PC-3 (cell line): ENCODE measurements at regions not wholly inside any gene's neighbourhood (a gene's known extent, or its start where the extent isn't known, plus 50 kb on each side); places are given as distances from the start of the nearest gene placed in this dataset.
A peak's percentile ranks its signal among the peaks of the same experiment; 100 is the strongest.

Source experiments
- ATAC-seq: fragments of 200-7000 bp; cut with Tn5 transposase; 2 replicates; pipeline ENCODE4 v1.9.1; 2020; ENCODE audit warnings: mild to moderate bottlenecking, moderate library complexity
- BruUV-seq: library from RNA; stranded (reverse); fragments of 400-500 nt; replicated peaks from 2 replicates; lab custom pipeline; 2021; lab: Mats Ljungman, UMichigan
- CTCF ChIA-PET: fragments of 300-600 bp; sonication (Branson Sonifier 250); formaldehyde crosslinking; loops from one replicate; lab custom pipeline; 2022; ENCODE audit warnings: antibody characterized with exemption; lab: Charles Lee
- POLR2A ChIA-PET: fragments of 300-600 bp; sonication (Branson Sonifier 250); formaldehyde crosslinking; loops from one replicate; lab custom pipeline; 2022; ENCODE audit warnings: antibody characterized with exemption; ENCODE audit not compliant: unreplicated experiment; lab: Charles Lee
- DNase-seq: peaks from one replicate; pipeline ENCODE4 v3.0.0-alpha.2; 2015
- H2AFZ ChIP-seq: fragments of 300-600 bp; sonication (generic); 2 replicates; pipeline ENCODE4 v1.6.0; 2016; ENCODE audit warnings: antibody characterized with exemption, low read length
- H3F3A ChIP-seq: fragments of 300-600 bp; sonication (generic); one replicate; pipeline ENCODE4 v1.6.0; 2017; ENCODE audit warnings: antibody characterized with exemption, low read length, control low read depth, mild to moderate bottlenecking; ENCODE audit not compliant: unreplicated experiment
- H3K27ac ChIP-seq: fragments of 300-600 bp; sonication (generic); 2 replicates; pipeline ENCODE4 v1.5.1; 2016; ENCODE audit warnings: mild to moderate bottlenecking, low read length
- H3K27me3 ChIP-seq: fragments of 300-600 bp; sonication (generic); 2 replicates; pipeline ENCODE4 v1.6.1; 2016; ENCODE audit warnings: low read length, mixed read lengths
- H3K36me3 ChIP-seq: fragments of 300-600 bp; sonication (generic); 2 replicates; pipeline ENCODE4 v1.6.1; 2016; ENCODE audit warnings: low read depth, mixed run types, low read length, mixed read lengths
- H3K4me1 ChIP-seq: fragments of 300-600 bp; sonication (generic); 2 replicates; pipeline ENCODE4 v1.5.1; 2016; ENCODE audit warnings: low read length; ENCODE audit not compliant: insufficient read depth
- H3K4me2 ChIP-seq: fragments of 300-600 bp; sonication (generic); 2 replicates; pipeline ENCODE4 v1.6.0; 2016; ENCODE audit warnings: low read length
- H3K4me3 ChIP-seq: fragments of 300-600 bp; sonication (generic); 2 replicates; pipeline ENCODE4 v1.5.1; 2016; ENCODE audit warnings: mild to moderate bottlenecking, low read length, mixed read lengths
- H3K79me2 ChIP-seq: fragments of 300-600 bp; sonication (generic); 2 replicates; pipeline ENCODE4 v1.6.1; 2017; ENCODE audit warnings: low read length, mixed read lengths
- H3K9ac ChIP-seq: fragments of 300-600 bp; sonication (generic); 2 replicates; pipeline ENCODE4 v1.6.0; 2016; ENCODE audit warnings: mild to moderate bottlenecking, low read length
- H3K9me2 ChIP-seq: fragments of 300-600 bp; sonication (generic); replicated peaks from 2 replicates; pipeline ENCODE4 v1.6.1; 2016; ENCODE audit warnings: mixed run types, low read length, mixed read lengths
- H3K9me3 ChIP-seq: fragments of 300-600 bp; sonication (generic); 2 replicates; pipeline ENCODE4 v1.6.1; 2016; ENCODE audit warnings: low read length, mixed read lengths
- H4K20me1 ChIP-seq: fragments of 300-600 bp; sonication (generic); 2 replicates; pipeline ENCODE4 v1.6.1; 2016; ENCODE audit warnings: low read length, mixed read lengths
- EZH2 ChIP-seq: fragments of 300-600 bp; sonication (generic); IDR thresholded peaks from one replicate; pipeline ENCODE4 v1.6.1; 2017; ENCODE audit warnings: antibody characterized with exemption, mild to moderate bottlenecking, low read length; ENCODE audit not compliant: unreplicated experiment
- EZH2phosphoT487 ChIP-seq: fragments of 300-600 bp; sonication (generic); IDR thresholded peaks from 2 replicates; pipeline ENCODE4 v1.6.1; 2018; ENCODE audit warnings: mild to moderate bottlenecking, antibody characterized with exemption, low read length, borderline replicate concordance
- intact Hi-C: fragments of 100-400 bp; cut with micrococcal nuclease; formaldehyde crosslinking; loops from 2 replicates; pipeline ENCODE4 v1.9.0; 2023
- TF ChIP-seq, protein P1 (sequence below): fragments of 300-600 bp; sonication (generic); conservative IDR thresholded peaks from 2 replicates; pipeline ENCODE4 v1.5.1; 2017; ENCODE audit warnings: antibody characterized with exemption, low read depth, mild to moderate bottlenecking, low read length

DNA sequence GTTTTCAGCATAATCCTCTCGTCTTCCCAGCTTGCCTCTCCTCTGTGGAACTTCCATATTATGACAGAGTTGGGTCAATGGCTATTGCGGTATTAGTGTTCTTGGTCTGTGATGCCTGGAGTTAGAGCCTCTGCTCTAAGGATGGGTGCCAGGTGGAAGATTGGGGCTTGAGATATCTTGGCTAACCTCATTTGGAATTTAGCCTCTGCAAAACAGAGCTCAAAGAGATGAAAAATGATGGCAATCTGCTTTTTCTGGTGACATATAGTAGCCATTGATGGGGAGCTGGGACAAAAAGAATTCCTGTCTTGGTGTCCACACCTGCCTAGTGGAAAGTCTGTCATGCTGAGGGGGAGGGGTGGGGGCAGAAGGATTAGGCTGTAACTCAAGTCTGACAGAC lies 152.1 kb downstream of the RPL10L start:
- ATAC-seq = no peak
- Histone ChIP-seq H3K9me2 (no peaks in the 10 kb centered on the region), H2AFZ (no peak overlapping the region), H3K9me3 (no peaks in the 10 kb centered on the region), H3K4me2 (no peak overlapping the region), H3K79me2 (no peaks in the 10 kb centered on the region), H3K27ac (no peak overlapping the region), H4K20me1 (no peaks in the 10 kb centered on the region), H3K4me1 (no peaks in the 10 kb centered on the region), H3K4me3 (no peak overlapping the region), H3F3A (no peaks in the 10 kb centered on the region), H3K27me3 (no peaks in the 10 kb centered on the region), H3K36me3 (no peaks in the 10 kb centered on the region), H3K9ac (no peak overlapping the region)
- ChIA-PET CTCF (no interaction called here), POLR2A (no interaction called here)
- no peak for TF ChIP-seq EZH2phosphoT487
- TF ChIP-seq, protein P1, sequence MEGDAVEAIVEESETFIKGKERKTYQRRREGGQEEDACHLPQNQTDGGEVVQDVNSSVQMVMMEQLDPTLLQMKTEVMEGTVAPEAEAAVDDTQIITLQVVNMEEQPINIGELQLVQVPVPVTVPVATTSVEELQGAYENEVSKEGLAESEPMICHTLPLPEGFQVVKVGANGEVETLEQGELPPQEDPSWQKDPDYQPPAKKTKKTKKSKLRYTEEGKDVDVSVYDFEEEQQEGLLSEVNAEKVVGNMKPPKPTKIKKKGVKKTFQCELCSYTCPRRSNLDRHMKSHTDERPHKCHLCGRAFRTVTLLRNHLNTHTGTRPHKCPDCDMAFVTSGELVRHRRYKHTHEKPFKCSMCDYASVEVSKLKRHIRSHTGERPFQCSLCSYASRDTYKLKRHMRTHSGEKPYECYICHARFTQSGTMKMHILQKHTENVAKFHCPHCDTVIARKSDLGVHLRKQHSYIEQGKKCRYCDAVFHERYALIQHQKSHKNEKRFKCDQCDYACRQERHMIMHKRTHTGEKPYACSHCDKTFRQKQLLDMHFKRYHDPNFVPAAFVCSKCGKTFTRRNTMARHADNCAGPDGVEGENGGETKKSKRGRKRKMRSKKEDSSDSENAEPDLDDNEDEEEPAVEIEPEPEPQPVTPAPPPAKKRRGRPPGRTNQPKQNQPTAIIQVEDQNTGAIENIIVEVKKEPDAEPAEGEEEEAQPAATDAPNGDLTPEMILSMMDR = no peak
- TF ChIP-seq EZH2 = no peak
- DNase-seq = no peak
- no TSS peak for BruUV-seq
- intact Hi-C loops = no loop called here

- Histone ChIP-seq H3F3A (no peaks in the 10 kb centered on the region), H3K79me2 (no peaks in the 10 kb centered on the region), H3K4me3 (no peak overlapping the region), H3K36me3 (no peaks in the 10 kb centered on the region), H3K9me2 (no peaks in the 10 kb centered on the region), H3K4me1 (no peaks in the 10 kb centered on the region), H3K9me3 (no peaks in the 10 kb centered on the region), H3K9ac (no peak overlapping the region), H4K20me1 (no peaks in the 10 kb centered on the region), H3K27me3 (peaks cover 6% of the 10 kb centered on the region; the same call in 1 of the 2 replicates), H3K27ac (no peak overlapping the region), H3K4me2 (no peak overlapping the region), H2AFZ (no peak overlapping the region)
- ChIA-PET POLR2A (no interaction called here), CTCF (no interaction called here)
- intact Hi-C loops = no loop called here
- no TSS peak for BruUV-seq
- DNase-seq (no peak), ATAC-seq (no peak)
- TF ChIP-seq EZH2 (no peak), EZH2phosphoT487 (no peak)
- TF ChIP-seq, protein P1 = no peak
These were observed 155.2 kb downstream of the RPL10L start for GRCh38 chr14:46496409-46496808.

- no peak overlapping the region for H3K4me3 ChIP-seq
- no peaks in the 10 kb centered on the region for H3K4me1 ChIP-seq
- BruUV-seq = no TSS peak
- no peaks in the 10 kb centered on the region for H3K9me3 ChIP-seq
- H3K9ac ChIP-seq = no peak overlapping the region
- ChIA-PET CTCF (no interaction called here), POLR2A (no interaction called here)
- H3K79me2 ChIP-seq = no peaks in the 10 kb centered on the region
- no peaks in the 10 kb centered on the region for H3K9me2 ChIP-seq
- DNase-seq (peak; percentile 55), ATAC-seq (no peak; the same call in 1 of the 2 replicates)
- no peak overlapping the region for H3K4me2 ChIP-seq
- no peak overlapping the region for H3K27ac ChIP-seq
- no peaks in the 10 kb centered on the region for H3K36me3 ChIP-seq
- H2AFZ ChIP-seq = no peak overlapping the region
- TF ChIP-seq EZH2 = no peak
- TF ChIP-seq, protein P1 = peak; percentile 66
- H3F3A ChIP-seq = no peaks in the 10 kb centered on the region
- H3K27me3 ChIP-seq = peaks cover 17% of the 10 kb centered on the region; the same call in 1 of the 2 replicates
- intact Hi-C loops = no loop called here
- no peaks in the 10 kb centered on the region for H4K20me1 ChIP-seq
These were observed 161.3 kb downstream of the RPL10L start for GRCh38 chr14:46490238-46490685.
